ENCODE measurements at regions not wholly inside any gene's neighbourhood (a gene's known extent, or its start where the extent isn't known, plus 50 kb on each side); places are given as distances from the start of the nearest gene placed in this dataset.

DNA sequence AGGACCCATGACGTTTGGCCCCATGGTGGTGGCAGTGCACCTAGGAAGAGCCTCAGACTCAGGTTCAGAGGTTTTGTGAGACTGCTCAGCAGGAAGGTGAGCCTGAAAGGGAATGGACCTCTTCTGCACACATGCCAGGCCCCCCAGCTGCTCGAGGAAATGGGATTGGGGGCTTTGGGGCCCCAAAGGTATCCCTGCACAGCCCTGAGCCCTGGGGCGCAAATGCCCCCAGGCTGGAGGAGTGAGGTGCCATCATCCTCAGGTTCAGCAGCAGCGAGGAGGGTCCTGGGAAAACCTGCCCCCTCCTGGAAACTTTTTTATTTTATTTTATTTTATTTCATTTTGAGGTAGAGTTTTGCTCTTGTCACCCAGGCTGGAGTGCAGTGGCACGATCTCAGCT, 171.8 kb upstream of the MVB12B start:
- TF ChIP-seq POLR2A (IDR thresholded peaks at IDR 0.05) (no peak), EP300 (IDR thresholded peaks at IDR 0.05; ENCODE audit: low read depth) (no peak), POLR2AphosphoS5 (IDR thresholded peaks at IDR 0.05) (no peak)
- TF ChIP-seq, protein P1, sequence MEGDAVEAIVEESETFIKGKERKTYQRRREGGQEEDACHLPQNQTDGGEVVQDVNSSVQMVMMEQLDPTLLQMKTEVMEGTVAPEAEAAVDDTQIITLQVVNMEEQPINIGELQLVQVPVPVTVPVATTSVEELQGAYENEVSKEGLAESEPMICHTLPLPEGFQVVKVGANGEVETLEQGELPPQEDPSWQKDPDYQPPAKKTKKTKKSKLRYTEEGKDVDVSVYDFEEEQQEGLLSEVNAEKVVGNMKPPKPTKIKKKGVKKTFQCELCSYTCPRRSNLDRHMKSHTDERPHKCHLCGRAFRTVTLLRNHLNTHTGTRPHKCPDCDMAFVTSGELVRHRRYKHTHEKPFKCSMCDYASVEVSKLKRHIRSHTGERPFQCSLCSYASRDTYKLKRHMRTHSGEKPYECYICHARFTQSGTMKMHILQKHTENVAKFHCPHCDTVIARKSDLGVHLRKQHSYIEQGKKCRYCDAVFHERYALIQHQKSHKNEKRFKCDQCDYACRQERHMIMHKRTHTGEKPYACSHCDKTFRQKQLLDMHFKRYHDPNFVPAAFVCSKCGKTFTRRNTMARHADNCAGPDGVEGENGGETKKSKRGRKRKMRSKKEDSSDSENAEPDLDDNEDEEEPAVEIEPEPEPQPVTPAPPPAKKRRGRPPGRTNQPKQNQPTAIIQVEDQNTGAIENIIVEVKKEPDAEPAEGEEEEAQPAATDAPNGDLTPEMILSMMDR (IDR thresholded peaks at IDR 0.05): no peak
- in situ Hi-C loops (cut with MboI; ENCODE audit: low pct_ligation_motif_present in 1 of 4, low pct_unique_long_range_greater_than_20kb in 1 of 4, low sequenced_read_pairs in 3 of 4) (no loop called here), intact Hi-C loops (cut with DNase I; ENCODE audit: low total_unique reads) (no loop called here)
- no peak for DNase-seq
- no peaks in the 10 kb centered on the region for H3K36me3 ChIP-seq
- no peak overlapping the region for H3K4me3 ChIP-seq
- no peak overlapping the region for H3K27ac ChIP-seq
- H3K27me3 ChIP-seq: no peaks in the 10 kb centered on the region
- peaks cover 0 to 18% (median 12%) of the 10 kb centered on the region in 4 donors for H3K4me1 ChIP-seq
- no peaks in the 10 kb centered on the region for H3K9me3 ChIP-seq
- WGBS, 2 donors (ENCODE audit: low coverage in 1 of 2): 69 to 70% methylated on average over 2 to 5 of the region's 5 CpGs

DNA sequence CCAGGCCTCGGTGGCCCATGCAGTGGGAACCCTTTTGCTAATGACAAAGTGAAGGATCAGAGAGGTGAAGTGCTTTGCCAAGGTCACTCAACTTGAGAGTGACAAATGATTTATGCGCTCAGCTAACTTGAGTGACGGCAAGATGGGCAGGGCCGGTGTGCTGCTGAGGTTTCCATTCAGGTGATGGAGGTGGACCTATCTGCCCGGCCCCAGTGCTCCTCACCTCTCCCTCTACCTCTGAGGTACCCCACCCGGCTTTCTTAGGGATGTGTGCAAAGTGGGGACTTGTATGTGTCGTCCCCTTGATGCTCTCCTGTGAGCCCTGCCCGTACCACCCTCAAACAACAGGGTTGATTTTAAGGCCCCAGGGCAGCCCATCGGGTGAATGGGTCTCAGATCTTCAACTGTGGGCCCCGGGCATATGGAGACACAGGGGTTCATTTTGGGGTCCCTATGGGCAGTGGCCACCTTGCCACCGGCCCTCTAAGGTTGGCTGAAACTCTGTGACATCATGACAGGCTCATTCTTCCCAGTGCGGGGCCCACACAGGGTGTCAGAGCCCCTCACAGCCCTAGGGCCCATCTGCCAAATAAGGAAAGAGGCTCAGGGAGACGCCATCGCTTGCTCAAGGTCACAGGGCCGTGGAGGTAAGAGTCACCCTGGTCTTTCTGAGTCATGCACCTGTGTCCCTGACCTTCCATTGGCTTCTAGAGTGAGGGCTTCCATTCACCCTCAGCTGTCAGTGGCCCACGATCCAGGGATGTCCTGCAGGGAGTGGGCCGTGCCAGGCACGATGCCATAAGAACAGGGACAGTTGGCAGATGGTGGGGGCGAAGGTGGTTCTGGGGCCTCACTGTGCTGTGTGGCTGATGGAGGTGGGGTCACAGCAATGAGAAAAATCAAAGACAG, 170.6 kb upstream of the MVB12B start:
- TF ChIP-seq, protein P1 (IDR thresholded peaks at IDR 0.05): no peak
- TF ChIP-seq POLR2A (IDR thresholded peaks at IDR 0.05) (no peak), POLR2AphosphoS5 (IDR thresholded peaks at IDR 0.05) (no peak), EP300 (IDR thresholded peaks at IDR 0.05; ENCODE audit: low read depth) (no peak)
- Histone ChIP-seq H3K4me1 (peaks cover 0 to 13% (median 11%) of the 10 kb centered on the region in 4 donors), H3K9me3 (no peaks in the 10 kb centered on the region), H3K4me3 (no peak overlapping the region), H3K36me3 (no peaks in the 10 kb centered on the region), H3K27ac (no peak overlapping the region), H3K27me3 (no peaks in the 10 kb centered on the region)
- DNase-seq: no peak
- intact Hi-C loops (cut with DNase I; ENCODE audit: low total_unique reads): no loop called here
- 89% methylated on average over 6 to 18 of the region's 19 CpGs for WGBS, 2 donors (ENCODE audit: low coverage in 1 of 2)
- in situ Hi-C loops (cut with MboI; ENCODE audit: low pct_ligation_motif_present in 1 of 4, low pct_unique_long_range_greater_than_20kb in 1 of 4, low sequenced_read_pairs in 3 of 4): no loop called here

DNA sequence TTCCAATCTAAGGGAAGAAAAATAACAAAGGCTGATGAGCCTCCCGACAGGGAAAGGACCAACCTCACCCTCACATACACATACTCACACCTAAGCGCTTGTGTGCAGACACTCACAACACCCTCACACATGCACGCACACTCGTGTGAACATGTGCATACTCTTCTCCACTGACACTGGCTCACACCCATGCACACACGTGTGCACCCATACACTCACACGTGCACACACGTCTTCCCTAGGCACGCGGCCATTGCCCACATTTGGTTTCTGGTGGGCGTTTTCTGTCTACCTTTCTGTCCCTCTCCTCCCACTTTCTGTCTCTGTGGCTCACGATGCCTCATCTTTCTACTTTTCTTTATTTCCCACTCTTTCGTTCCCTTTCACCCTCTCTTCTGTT, 169.7 kb upstream of the MVB12B start:
- Histone ChIP-seq H3K36me3 (no peaks in the 10 kb centered on the region), H3K4me3 (no peak overlapping the region), H3K4me1 (peaks cover 0 to 4% (median 3%) of the 10 kb centered on the region in 4 donors), H3K9me3 (no peaks in the 10 kb centered on the region), H3K27ac (no peak overlapping the region), H3K27me3 (no peaks in the 10 kb centered on the region)
- in situ Hi-C loops (cut with MboI; ENCODE audit: low pct_ligation_motif_present in 1 of 4, low pct_unique_long_range_greater_than_20kb in 1 of 4, low sequenced_read_pairs in 3 of 4): no loop called here
- no peak for DNase-seq
- intact Hi-C loops (cut with DNase I; ENCODE audit: low total_unique reads): no loop called here
- 71 to 88% methylated on average over 4 to 12 of the region's 12 CpGs for WGBS, 2 donors (ENCODE audit: low coverage in 1 of 2)
- TF ChIP-seq EP300 (IDR thresholded peaks at IDR 0.05; ENCODE audit: low read depth): no peak
- TF ChIP-seq POLR2A (IDR thresholded peaks at IDR 0.05): no peak
- TF ChIP-seq, protein P1 (IDR thresholded peaks at IDR 0.05): no peak
- TF ChIP-seq POLR2AphosphoS5 (IDR thresholded peaks at IDR 0.05): no peak

DNA sequence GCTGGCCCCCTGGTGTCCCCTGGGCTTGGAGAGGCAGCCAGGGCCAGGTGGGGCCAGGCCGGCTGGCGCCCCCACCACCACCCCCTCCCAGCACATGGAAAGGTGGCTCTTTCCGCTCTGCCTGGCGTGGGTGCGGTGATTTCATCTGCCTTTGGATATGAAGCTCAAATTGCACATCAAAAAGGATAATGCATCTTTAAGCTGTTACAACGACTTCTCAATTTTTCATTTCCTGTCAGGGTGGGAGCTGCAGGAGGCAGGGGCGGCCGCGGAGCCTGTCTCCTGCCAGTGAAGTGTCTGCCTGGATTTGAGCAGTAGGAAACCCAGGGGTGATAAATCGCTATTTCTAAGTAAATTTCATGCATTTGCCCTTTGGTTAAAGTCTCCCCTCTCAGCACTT, 169.2 kb upstream of the MVB12B start:
- Histone ChIP-seq H3K9me3 (no peaks in the 10 kb centered on the region), H3K4me1 (no peaks in the 10 kb centered on the region), H3K4me3 (no peak overlapping the region), H3K27ac (no peak overlapping the region), H3K36me3 (no peaks in the 10 kb centered on the region), H3K27me3 (no peaks in the 10 kb centered on the region)
- in situ Hi-C loops (cut with MboI; ENCODE audit: low pct_ligation_motif_present in 1 of 4, low pct_unique_long_range_greater_than_20kb in 1 of 4, low sequenced_read_pairs in 3 of 4): no loop called here
- 37 to 58% methylated on average over 2 to 10 of the region's 10 CpGs for WGBS, 2 donors (ENCODE audit: low coverage in 1 of 2)
- intact Hi-C loops (cut with DNase I; ENCODE audit: low total_unique reads): no loop called here
- TF ChIP-seq POLR2AphosphoS5 (IDR thresholded peaks at IDR 0.05): no peak
- TF ChIP-seq EP300 (IDR thresholded peaks at IDR 0.05; ENCODE audit: low read depth): no peak
- TF ChIP-seq POLR2A (IDR thresholded peaks at IDR 0.05): no peak
- TF ChIP-seq, protein P1 (IDR thresholded peaks at IDR 0.05): no peak
- no peak for DNase-seq
